ENCODE measurements at regions not wholly inside any gene's neighbourhood (a gene's known extent, or its start where the extent isn't known, plus 50 kb on each side); places are given as distances from the start of the nearest gene placed in this dataset. TPM values are rescaled to one million over a fixed set of nuclear protein-coding genes. Genes with fewer than 3 reads are reported as not detected.

DNA sequence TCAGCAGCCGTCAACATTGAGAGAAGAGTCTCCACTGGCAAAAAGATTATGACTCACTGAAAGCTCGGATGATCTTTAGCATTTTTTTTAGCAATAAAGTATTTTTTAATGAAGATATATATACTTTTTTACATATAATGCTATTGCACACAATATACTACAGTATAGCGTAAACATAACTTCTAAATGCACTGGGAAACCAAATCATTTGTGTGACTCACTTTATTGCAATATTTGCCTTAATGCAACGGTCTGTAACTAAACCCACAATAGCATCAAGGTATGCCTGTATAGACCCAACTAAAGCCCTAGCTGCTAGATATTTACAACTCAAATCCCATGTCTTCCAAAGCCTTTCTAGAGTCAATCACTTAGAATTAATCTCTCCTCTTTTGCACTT is 52.3 kb upstream of the EDNRA start:
- no peaks in the 10 kb centered on the region for H3K36me3 Mint-ChIP-seq (ENCODE audit: low read depth, unreplicated experiment)

DNA sequence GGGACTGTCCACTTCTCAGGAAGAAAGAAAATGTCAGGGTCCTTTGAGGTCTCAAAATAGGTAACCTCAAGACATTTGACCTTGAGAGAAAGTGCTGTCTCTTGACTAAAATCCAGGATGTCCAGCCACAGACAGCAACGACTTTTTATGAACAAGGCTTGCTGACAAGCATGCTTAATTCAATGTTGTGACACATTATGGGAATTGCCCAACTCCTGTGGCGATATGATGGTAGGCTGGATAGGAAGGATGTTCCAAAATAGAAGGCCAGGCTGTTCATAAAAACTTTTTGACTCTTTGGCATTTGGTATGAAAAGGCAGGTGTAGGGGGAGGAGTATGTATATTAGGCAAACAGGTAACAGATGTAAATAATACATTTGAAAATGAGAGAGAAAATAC is 50.8 kb upstream of the EDNRA start:
- no peak for DNase-seq (ENCODE audit: low spot score)
- TF ChIP-seq, protein P1, sequence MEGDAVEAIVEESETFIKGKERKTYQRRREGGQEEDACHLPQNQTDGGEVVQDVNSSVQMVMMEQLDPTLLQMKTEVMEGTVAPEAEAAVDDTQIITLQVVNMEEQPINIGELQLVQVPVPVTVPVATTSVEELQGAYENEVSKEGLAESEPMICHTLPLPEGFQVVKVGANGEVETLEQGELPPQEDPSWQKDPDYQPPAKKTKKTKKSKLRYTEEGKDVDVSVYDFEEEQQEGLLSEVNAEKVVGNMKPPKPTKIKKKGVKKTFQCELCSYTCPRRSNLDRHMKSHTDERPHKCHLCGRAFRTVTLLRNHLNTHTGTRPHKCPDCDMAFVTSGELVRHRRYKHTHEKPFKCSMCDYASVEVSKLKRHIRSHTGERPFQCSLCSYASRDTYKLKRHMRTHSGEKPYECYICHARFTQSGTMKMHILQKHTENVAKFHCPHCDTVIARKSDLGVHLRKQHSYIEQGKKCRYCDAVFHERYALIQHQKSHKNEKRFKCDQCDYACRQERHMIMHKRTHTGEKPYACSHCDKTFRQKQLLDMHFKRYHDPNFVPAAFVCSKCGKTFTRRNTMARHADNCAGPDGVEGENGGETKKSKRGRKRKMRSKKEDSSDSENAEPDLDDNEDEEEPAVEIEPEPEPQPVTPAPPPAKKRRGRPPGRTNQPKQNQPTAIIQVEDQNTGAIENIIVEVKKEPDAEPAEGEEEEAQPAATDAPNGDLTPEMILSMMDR (IDR thresholded peaks at IDR 0.05; ENCODE audit: unreplicated experiment) = no peak
- no peaks in the 10 kb centered on the region for H3K36me3 Mint-ChIP-seq (ENCODE audit: low read depth, unreplicated experiment)
- peaks cover 1% of the 10 kb centered on the region for H3K27me3 Mint-ChIP-seq (ENCODE audit: unreplicated experiment)
- no peaks in the 10 kb centered on the region for H3K4me1 Mint-ChIP-seq (ENCODE audit: unreplicated experiment)
- H3K27ac Mint-ChIP-seq (ENCODE audit: unreplicated experiment) = no peak overlapping the region
- no peak overlapping the region for H3K4me3 Mint-ChIP-seq (ENCODE audit: unreplicated experiment)
- H3K9me3 Mint-ChIP-seq (ENCODE audit: unreplicated experiment) = no peaks in the 10 kb centered on the region

More for the DNA sequence above, 52.3 kb upstream of the EDNRA start:
- H3K27ac Mint-ChIP-seq (ENCODE audit: unreplicated experiment) = no peak overlapping the region
- H3K4me1 Mint-ChIP-seq (ENCODE audit: unreplicated experiment) = no peaks in the 10 kb centered on the region
- H3K27me3 Mint-ChIP-seq (ENCODE audit: unreplicated experiment) = peaks cover 1% of the 10 kb centered on the region
- TF ChIP-seq, protein P1 (IDR thresholded peaks at IDR 0.05; ENCODE audit: unreplicated experiment) = no peak
- H3K9me3 Mint-ChIP-seq (ENCODE audit: unreplicated experiment) = no peaks in the 10 kb centered on the region
- no peak overlapping the region for H3K4me3 Mint-ChIP-seq (ENCODE audit: unreplicated experiment)
- DNase-seq (ENCODE audit: low spot score) = no peak

Small RNAs in the stretch of these regions (microRNA-seq; reads per million reads assigned to microRNA genes)
- not detected for gene MIR548G (ENCODE audit: unreplicated experiment)

All from endothelial cell (in vitro differentiated cells).